C4-2B (cell line): ENCODE measurements at regions not wholly inside any gene's neighbourhood (a gene's known extent, or its start where the extent isn't known, plus 50 kb on each side); places are given as distances from the start of the nearest gene placed in this dataset.

Source experiments
- ZFX ChIP-seq: fragments of 450-650 bp; IDR thresholded peaks from 2 replicates; pipeline ENCODE4 v1.6.1; 2017
- TF ChIP-seq, protein P1 (sequence below): fragments of 450-650 bp; conservative IDR thresholded peaks from 2 replicates; pipeline ENCODE4 v1.5.1; 2017; ENCODE audit warnings: mild to moderate bottlenecking

DNA sequence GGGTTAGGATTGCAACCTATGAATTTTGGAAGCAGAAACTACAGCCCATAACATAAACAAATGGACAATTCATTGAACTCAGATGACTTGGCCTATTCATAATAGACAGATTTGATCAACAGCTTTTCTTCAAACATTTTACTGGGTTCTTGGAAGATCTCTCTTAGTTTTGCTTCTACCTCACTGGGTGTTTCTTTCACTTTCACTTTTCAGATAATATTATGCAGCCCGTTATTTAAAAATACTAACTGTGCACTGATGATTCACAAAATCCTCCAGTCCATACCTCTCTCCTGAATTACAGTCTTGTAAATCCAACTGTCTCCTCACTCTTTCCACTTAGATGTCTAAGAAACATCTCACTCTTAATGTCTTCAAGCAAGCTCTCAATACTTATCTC is 183.5 kb upstream of the IRX1 start:
- TF ChIP-seq, protein P1, sequence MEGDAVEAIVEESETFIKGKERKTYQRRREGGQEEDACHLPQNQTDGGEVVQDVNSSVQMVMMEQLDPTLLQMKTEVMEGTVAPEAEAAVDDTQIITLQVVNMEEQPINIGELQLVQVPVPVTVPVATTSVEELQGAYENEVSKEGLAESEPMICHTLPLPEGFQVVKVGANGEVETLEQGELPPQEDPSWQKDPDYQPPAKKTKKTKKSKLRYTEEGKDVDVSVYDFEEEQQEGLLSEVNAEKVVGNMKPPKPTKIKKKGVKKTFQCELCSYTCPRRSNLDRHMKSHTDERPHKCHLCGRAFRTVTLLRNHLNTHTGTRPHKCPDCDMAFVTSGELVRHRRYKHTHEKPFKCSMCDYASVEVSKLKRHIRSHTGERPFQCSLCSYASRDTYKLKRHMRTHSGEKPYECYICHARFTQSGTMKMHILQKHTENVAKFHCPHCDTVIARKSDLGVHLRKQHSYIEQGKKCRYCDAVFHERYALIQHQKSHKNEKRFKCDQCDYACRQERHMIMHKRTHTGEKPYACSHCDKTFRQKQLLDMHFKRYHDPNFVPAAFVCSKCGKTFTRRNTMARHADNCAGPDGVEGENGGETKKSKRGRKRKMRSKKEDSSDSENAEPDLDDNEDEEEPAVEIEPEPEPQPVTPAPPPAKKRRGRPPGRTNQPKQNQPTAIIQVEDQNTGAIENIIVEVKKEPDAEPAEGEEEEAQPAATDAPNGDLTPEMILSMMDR, result no peak
- TF ChIP-seq ZFX, result no peak
